ENCODE measurements at regions not wholly inside any gene's neighbourhood (a gene's known extent, or its start where the extent isn't known, plus 50 kb on each side); places are given as distances from the start of the nearest gene placed in this dataset.
"Not testable (repeated sequence)": the region's sequence is repeated elsewhere in the genome, so short reads cannot be mapped to it uniquely, and the experiment has no call there.

GRCh38 chr1:146297781-146298574, 69.2 kb upstream of the NOTCH2NLA start:
- not testable (repeated sequence) for TF ChIP-seq CTCF, POLR2AphosphoS5 (IDR thresholded peaks at IDR 0.05)
